GM12875 (cell line): ENCODE measurements at regions not wholly inside any gene's neighbourhood (a gene's known extent, or its start where the extent isn't known, plus 50 kb on each side); places are given as distances from the start of the nearest gene placed in this dataset.

Experiments used
- H3K4me3 ChIP-seq: one replicate; pipeline ENCODE4 v1.5.1; 2011; ENCODE audit warnings: low read depth, low read length, control low read depth
- TF ChIP-seq, protein P1 (sequence below): IDR thresholded peaks from 2 replicates; pipeline ENCODE4 v1.5.1; 2011; ENCODE audit warnings: low read depth, mild to moderate bottlenecking, control low read depth, inconsistent platforms, low read length, moderate library complexity, borderline replicate concordance; ENCODE audit not compliant: insufficient read depth

DNA sequence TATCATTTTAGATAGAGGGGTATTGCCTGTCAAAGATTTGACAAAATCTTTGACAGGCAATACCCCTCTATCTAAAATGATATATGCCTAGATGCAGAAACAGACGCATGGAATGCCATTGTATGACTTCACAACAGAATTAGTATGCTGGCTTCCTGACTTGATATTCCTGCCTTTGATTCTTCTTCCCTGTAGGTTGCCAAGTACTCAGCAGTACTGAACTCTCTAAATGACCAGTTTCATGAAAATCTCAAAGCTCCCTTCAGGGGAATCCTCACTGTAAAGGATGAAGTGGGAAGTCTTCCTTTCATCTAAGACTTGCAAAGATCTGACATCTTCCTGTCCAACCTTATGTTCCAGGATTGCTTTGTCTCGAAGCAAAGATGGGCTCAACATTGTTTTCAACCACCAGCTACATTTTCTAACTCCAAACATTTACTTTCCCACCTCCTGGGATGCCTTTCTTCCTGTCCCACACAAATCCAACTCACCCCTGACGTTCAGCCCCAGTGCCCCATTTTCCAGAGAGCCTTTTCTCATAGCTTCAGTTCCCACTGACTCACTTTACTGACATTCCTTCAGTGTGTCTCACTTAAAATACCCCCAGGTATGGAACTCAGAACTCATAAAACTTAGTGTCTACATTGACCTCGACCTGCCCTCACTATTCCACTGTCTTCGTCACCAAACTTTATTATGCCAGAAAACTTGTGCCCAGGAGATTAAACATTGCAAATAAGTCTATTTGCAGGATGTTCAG is 67.3 kb upstream of the KCNJ6 start:
- no peak overlapping the region for H3K4me3 ChIP-seq
- TF ChIP-seq, protein P1, sequence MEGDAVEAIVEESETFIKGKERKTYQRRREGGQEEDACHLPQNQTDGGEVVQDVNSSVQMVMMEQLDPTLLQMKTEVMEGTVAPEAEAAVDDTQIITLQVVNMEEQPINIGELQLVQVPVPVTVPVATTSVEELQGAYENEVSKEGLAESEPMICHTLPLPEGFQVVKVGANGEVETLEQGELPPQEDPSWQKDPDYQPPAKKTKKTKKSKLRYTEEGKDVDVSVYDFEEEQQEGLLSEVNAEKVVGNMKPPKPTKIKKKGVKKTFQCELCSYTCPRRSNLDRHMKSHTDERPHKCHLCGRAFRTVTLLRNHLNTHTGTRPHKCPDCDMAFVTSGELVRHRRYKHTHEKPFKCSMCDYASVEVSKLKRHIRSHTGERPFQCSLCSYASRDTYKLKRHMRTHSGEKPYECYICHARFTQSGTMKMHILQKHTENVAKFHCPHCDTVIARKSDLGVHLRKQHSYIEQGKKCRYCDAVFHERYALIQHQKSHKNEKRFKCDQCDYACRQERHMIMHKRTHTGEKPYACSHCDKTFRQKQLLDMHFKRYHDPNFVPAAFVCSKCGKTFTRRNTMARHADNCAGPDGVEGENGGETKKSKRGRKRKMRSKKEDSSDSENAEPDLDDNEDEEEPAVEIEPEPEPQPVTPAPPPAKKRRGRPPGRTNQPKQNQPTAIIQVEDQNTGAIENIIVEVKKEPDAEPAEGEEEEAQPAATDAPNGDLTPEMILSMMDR, result no peak

DNA sequence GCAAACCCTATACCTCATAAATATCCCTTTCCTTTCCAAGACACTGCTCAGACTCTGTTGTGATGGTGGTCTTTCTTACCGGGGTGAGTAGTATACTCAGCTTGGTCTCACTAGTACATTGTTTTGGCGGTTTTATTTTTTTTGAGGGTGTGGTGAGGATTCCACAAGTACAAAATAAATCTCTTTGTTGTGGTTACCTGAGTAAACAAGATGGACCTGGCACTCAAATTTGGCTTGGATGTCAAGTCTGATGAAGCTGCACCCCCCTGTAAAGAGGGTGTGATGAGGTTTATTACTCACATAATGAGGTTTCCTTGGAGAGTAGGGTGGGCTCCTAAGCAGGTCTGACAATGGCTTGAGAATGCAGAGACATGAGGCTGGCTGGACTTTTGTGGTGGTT is 68.2 kb upstream of the KCNJ6 start:
- TF ChIP-seq, protein P1, result no peak
- no peak overlapping the region for H3K4me3 ChIP-seq

DNA sequence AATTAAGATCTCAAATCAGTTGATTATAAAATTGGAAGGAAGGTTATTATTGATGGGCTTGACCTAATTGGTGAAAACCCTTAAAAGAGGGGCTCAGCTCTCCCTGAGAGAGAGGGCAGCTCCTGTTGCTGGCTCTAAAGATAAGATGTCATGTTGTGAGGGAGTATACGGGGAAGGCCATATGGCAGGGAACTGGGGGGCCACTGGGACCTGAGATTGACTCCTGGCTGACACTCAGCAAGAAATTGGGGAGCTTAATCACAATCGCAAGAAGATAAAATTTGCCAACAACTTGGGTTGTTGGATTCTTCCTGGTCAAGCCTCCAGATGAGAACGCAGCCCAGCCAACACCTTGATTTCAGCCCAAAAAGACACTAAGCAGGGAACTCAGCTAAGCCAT is 69.7 kb upstream of the KCNJ6 start:
- no peak overlapping the region for H3K4me3 ChIP-seq
- TF ChIP-seq, protein P1, result no peak

DNA sequence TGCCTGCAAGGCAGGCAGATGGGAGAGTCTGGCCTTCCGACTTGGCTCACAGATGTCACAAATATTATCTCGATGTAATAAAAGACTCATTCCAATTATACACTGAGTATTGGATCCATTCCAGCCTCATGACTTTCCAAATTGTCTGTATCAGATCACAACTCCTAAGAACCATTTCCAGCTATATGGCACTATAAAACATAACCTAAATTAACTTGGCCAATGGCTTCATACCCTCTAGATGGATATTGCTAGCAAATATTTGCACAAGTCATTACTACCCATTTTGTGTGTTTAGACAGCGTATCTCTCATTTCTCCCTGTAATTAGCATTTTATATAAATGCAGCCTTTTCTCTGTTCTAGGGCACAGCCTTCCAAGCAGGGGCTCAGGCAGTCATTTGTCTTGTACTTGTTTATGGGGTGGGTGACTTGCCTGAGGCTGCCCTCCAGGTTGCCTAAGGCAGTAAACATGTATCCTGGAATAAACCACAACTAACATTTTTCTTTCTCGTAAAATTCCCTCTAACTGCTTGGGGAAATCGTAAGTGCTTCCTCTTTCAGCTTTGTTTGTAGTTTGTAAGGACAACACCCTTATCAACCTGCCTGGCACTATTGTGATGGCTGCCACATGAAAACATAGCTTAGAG is 70.6 kb upstream of the KCNJ6 start:
- no peak overlapping the region for H3K4me3 ChIP-seq
- TF ChIP-seq, protein P1, result no peak

DNA sequence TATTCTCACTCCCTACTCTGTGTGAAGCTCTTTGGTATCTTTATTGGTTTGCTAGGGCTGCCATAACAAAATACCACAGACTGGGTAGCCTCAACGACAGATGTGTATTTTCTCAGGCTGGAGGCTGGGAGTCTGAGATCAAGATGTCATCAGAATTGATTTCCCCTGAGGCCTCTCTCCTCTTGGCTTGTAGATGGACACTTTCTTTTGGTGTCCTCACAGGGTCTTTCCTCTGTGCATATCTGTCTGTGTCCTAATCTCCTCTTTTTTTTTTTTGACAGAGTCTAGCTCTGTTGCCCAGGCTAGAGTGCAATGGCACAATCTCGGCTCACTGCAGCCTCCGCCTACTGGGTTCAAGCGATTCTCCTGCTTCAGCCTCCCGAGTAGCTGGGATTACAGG is 71.4 kb upstream of the KCNJ6 start:
- TF ChIP-seq, protein P1, result no peak

DNA sequence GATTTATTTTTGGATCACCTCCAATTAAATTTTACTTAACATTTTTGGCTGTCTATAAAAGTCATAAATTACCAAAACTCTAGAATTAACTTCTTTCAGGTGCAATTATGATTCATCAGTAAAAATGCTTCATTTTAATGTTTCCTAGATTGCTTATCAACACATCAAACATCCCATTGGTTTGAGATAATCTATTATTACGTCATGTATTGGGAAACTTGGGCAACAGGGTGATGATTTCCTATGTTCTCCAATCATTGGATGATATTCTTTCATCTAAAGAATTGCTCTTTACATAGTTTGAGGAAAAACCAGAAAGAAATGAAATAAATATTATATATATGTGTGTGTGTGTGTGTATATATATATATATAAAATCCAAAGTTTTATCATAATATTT is 76.8 kb upstream of the KCNJ6 start:
- TF ChIP-seq, protein P1, result no peak
- no peak overlapping the region for H3K4me3 ChIP-seq

More for the DNA sequence above, 71.4 kb upstream of the KCNJ6 start:
- no peak overlapping the region for H3K4me3 ChIP-seq

DNA sequence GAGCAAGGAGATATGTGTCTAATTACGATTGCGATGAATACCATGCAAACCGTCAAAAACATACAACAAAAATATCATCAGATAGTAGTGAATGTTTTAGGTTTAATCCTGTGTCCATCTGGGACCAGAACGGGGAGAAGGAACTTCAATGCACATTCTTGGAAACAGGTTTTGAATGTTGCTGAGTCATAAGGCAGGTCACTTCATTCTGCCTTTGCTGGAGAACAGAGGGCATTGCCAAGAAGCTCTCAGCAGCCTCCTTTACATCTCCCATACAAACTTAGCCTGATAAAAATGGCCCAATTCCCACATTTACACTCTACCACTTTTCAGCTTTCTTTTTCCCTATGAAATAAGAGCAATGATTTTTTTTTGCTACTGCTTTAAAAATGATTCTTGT is 78.0 kb upstream of the KCNJ6 start:
- TF ChIP-seq, protein P1, result no peak
- no peak overlapping the region for H3K4me3 ChIP-seq
